ENCODE measurements at regions not wholly inside any gene's neighbourhood (a gene's known extent, or its start where the extent isn't known, plus 50 kb on each side); places are given as distances from the start of the nearest gene placed in this dataset.

DNA sequence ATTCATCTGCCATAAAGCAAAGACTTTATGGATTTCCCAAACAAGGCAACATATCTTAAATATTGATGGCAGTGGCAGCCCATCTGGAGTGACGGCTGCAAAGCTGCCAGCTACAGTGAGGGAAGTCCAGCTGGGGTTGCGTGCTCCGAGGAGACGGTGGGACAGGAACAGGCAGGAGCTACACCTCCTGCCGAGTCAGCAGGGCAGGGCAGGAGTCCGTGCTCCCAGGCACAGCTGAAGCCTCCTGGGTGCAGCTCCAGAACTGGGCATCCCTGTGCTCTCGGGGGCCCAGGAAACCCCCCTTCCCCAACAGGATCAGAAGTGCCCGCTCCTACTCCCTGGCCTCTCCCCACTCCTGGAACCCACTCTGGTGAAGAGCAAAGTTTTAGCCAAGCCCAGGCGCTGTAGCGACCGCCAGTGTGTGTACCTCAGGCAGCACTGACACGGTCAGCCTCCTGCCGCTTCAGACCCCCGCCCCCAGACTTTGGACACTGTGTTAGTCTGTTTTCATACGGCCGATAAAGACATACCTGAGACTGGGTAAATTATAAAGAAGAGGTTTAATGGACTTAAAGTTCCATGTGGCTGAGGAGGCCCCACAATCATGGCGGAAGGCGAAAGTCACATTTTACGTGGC lies 556.4 kb upstream of the CCDC54 start:
- intact Hi-C loops (cut with micrococcal nuclease), result no loop called here

DNA sequence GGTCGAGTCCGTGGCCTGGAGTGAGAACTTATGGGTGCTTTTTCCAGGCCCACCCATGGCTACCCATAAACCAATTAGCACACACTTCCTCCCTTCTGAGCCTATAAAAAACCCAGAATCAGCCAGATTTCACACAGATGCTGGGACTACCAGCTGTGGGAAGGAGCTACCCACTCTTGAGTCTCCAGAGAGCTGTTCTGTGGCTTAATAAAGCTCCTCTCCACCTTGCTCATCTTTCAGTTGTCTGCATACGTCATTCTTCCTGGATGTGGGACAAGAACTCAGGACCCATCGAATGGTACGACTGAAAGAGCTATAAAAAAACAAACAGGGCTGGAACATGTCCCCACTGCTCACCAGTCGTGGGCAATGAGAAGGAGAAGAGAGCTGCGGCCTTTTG lies 555.4 kb upstream of the CCDC54 start:
- DNase-seq, result no peak
- intact Hi-C loops (cut with micrococcal nuclease), result no loop called here
- Mint-ChIP-seq H3K27me3 (no peaks in the 10 kb centered on the region), H3K36me3 (ENCODE audit: low read depth) (no peaks in the 10 kb centered on the region), H3K4me1 (no peaks in the 10 kb centered on the region), H3K9me3 (no peaks in the 10 kb centered on the region), H3K4me3 (no peak overlapping the region), H3K27ac (no peak overlapping the region)
- CTCF ChIA-PET, result no interaction called here
- POLR2A ChIA-PET, result no interaction called here
- TF ChIP-seq, protein P1, sequence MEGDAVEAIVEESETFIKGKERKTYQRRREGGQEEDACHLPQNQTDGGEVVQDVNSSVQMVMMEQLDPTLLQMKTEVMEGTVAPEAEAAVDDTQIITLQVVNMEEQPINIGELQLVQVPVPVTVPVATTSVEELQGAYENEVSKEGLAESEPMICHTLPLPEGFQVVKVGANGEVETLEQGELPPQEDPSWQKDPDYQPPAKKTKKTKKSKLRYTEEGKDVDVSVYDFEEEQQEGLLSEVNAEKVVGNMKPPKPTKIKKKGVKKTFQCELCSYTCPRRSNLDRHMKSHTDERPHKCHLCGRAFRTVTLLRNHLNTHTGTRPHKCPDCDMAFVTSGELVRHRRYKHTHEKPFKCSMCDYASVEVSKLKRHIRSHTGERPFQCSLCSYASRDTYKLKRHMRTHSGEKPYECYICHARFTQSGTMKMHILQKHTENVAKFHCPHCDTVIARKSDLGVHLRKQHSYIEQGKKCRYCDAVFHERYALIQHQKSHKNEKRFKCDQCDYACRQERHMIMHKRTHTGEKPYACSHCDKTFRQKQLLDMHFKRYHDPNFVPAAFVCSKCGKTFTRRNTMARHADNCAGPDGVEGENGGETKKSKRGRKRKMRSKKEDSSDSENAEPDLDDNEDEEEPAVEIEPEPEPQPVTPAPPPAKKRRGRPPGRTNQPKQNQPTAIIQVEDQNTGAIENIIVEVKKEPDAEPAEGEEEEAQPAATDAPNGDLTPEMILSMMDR (IDR thresholded peaks at IDR 0.05), result no peak
- no peak for ATAC-seq (ENCODE audit: low read depth)

More for the DNA sequence above, 556.4 kb upstream of the CCDC54 start:
- no peak for ATAC-seq (ENCODE audit: low read depth)
- ChIA-PET CTCF (no interaction called here), POLR2A (no interaction called here)
- no peak for DNase-seq
- H3K4me3 Mint-ChIP-seq, result no peak overlapping the region
- no peaks in the 10 kb centered on the region for H3K27me3 Mint-ChIP-seq
- H3K9me3 Mint-ChIP-seq, result no peaks in the 10 kb centered on the region
- H3K4me1 Mint-ChIP-seq, result no peaks in the 10 kb centered on the region
- TF ChIP-seq, protein P1 (IDR thresholded peaks at IDR 0.05), result no peak
- no peaks in the 10 kb centered on the region for H3K36me3 Mint-ChIP-seq (ENCODE audit: low read depth)
- no peak overlapping the region for H3K27ac Mint-ChIP-seq

DNA sequence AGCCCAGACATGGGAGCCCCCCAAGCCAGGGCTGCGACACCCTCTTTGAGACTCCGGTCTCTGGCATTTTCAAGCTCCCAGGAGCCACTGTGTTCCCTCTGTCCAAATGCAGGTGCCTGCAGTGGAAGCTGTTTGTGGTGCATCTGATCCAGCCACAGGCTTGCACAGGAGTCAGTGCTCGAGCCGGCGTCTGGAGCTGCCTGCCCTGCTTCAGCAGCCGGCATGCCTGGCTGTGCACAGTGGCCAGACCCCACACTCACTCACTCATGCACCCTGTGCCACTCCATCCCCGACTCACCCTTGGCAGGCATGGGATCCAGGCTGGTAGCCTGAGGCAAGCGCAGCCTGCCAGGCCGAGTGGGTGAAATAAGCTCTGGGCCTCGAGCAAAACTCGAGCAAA lies 555.0 kb upstream of the CCDC54 start:
- TF ChIP-seq, protein P1 (IDR thresholded peaks at IDR 0.05), result no peak

DNA sequence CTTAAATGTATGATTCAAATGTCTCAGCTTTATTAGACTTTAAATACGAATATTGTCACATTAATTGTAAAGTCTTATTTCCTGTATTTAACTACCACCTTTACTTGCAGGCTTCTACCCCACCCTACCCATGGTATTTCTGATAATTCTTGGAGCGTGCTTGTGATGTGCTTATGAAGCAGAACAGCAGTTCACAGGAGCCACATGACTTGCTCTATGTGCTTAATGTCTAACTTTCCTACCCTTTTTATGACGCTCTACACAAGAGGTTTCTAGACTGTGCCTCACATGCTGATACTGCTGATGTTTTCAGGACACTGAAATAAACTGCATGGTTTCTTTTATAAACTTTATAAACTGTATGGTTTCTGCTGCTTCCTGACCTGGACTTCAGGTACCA lies 553.5 kb upstream of the CCDC54 start:
- Mint-ChIP-seq H3K36me3 (ENCODE audit: low read depth) (no peaks in the 10 kb centered on the region), H3K27me3 (no peaks in the 10 kb centered on the region), H3K4me1 (no peaks in the 10 kb centered on the region), H3K27ac (no peak overlapping the region), H3K9me3 (no peaks in the 10 kb centered on the region), H3K4me3 (no peak overlapping the region)
- intact Hi-C loops (cut with micrococcal nuclease), result no loop called here
- DNase-seq (no peak), ATAC-seq (ENCODE audit: low read depth) (no peak)
- ChIA-PET CTCF (no interaction called here), POLR2A (no interaction called here)
- TF ChIP-seq, protein P1 (IDR thresholded peaks at IDR 0.05), result no peak

More for the DNA sequence above, 555.0 kb upstream of the CCDC54 start:
- ATAC-seq (ENCODE audit: low read depth), result no peak
- H3K27ac Mint-ChIP-seq, result no peak overlapping the region
- no peaks in the 10 kb centered on the region for H3K36me3 Mint-ChIP-seq (ENCODE audit: low read depth)
- H3K4me1 Mint-ChIP-seq, result no peaks in the 10 kb centered on the region
- no peaks in the 10 kb centered on the region for H3K9me3 Mint-ChIP-seq
- no peak for DNase-seq
- CTCF ChIA-PET, result no interaction called here
- POLR2A ChIA-PET, result no interaction called here
- H3K4me3 Mint-ChIP-seq, result no peak overlapping the region
- intact Hi-C loops (cut with micrococcal nuclease), result no loop called here
- no peaks in the 10 kb centered on the region for H3K27me3 Mint-ChIP-seq

DNA sequence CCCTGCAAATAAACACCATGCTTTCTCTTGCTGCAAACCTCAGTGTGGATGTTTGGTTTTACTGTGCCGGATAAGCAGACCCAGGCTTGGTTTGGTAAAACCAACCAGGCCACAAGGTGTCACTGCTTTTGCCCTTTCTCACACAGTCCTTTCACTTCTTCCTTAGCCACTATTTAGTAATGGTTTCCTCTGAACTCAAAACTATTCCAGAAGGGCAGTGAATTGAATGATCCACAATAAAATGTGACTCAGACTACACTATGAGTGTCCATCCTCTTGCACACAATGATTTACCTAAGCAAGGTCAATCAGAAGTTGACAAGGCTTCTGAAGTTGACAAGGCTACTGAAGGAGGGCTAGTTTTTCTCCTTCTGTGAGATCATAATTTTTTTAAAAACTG lies 552.4 kb upstream of the CCDC54 start:
- DNase-seq, result no peak
- ChIA-PET POLR2A (no interaction called here), CTCF (interaction anchor here (0.6 kb wide), 1 partner anchor 240 kb away, joined by 3 read pairs; no protein-coding TSS in a partner anchor)
- no peak for ATAC-seq (ENCODE audit: low read depth)
- H3K9me3 Mint-ChIP-seq, result no peaks in the 10 kb centered on the region
- H3K27ac Mint-ChIP-seq, result no peak overlapping the region
- intact Hi-C loops (cut with micrococcal nuclease), result no loop called here
- H3K4me1 Mint-ChIP-seq, result no peaks in the 10 kb centered on the region
- TF ChIP-seq, protein P1 (IDR thresholded peaks at IDR 0.05), result no peak
- H3K36me3 Mint-ChIP-seq (ENCODE audit: low read depth), result no peaks in the 10 kb centered on the region
- no peak overlapping the region for H3K4me3 Mint-ChIP-seq
- H3K27me3 Mint-ChIP-seq, result no peaks in the 10 kb centered on the region

All from activated B cell treated with CpG ODN at 0.5 μM for 24 hours (primary cell).